ENCODE measurements at regions not wholly inside any gene's neighbourhood (a gene's known extent, or its start where the extent isn't known, plus 50 kb on each side); places are given as distances from the start of the nearest gene placed in this dataset.

DNA sequence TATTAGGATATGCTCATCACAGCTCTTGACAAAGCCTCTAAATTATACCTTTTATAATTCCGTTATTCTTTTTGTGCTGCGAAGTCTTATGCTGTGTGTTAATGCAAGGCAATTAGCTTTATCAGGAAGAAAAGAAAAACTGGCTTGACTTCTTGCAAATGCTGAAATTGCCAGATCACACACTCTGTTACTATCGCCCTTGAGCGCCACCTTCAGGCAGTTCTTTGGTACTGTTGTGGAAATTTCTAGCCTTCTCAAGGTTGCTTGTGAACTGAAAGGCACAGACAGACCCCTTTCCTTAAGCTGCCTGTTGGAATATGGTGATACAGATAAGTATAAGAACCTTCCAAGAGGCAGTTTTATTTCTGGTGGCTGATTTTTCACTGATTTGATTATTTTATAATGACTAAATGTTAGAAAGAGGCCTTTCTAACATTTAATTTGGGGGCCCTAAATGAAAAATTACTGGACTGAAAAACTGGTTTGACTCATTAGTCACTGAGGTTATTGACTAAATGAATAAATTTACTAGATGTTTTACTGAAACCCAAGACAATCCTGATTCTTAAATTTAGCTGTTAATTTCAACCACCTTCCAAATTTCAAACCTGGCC, 126.2 kb upstream of the RASGRP1 start:
- TF ChIP-seq ARNTL (CRISPR knock-in tag; IDR thresholded peaks at IDR 0.05; ENCODE audit: borderline replicate concordance, low read depth) (no peak), SNAI2 (CRISPR knock-in tag; IDR thresholded peaks at IDR 0.05) (no peak), ZNF8 (CRISPR knock-in tag; IDR thresholded peaks at IDR 0.05) (no peak), TOX (CRISPR knock-in tag; IDR thresholded peaks at IDR 0.05; ENCODE audit: borderline replicate concordance) (no peak)
- TF ChIP-seq, protein P1, sequence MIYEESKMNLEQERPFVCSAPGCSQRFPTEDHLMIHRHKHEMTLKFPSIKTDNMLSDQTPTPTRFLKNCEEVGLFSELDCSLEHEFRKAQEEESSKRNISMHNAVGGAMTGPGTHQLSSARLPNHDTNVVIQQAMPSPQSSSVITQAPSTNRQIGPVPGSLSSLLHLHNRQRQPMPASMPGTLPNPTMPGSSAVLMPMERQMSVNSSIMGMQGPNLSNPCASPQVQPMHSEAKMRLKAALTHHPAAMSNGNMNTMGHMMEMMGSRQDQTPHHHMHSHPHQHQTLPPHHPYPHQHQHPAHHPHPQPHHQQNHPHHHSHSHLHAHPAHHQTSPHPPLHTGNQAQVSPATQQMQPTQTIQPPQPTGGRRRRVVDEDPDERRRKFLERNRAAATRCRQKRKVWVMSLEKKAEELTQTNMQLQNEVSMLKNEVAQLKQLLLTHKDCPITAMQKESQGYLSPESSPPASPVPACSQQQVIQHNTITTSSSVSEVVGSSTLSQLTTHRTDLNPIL (CRISPR knock-in tag; IDR thresholded peaks at IDR 0.05; ENCODE audit: low read depth): no peak
- TF ChIP-seq, protein P2, sequence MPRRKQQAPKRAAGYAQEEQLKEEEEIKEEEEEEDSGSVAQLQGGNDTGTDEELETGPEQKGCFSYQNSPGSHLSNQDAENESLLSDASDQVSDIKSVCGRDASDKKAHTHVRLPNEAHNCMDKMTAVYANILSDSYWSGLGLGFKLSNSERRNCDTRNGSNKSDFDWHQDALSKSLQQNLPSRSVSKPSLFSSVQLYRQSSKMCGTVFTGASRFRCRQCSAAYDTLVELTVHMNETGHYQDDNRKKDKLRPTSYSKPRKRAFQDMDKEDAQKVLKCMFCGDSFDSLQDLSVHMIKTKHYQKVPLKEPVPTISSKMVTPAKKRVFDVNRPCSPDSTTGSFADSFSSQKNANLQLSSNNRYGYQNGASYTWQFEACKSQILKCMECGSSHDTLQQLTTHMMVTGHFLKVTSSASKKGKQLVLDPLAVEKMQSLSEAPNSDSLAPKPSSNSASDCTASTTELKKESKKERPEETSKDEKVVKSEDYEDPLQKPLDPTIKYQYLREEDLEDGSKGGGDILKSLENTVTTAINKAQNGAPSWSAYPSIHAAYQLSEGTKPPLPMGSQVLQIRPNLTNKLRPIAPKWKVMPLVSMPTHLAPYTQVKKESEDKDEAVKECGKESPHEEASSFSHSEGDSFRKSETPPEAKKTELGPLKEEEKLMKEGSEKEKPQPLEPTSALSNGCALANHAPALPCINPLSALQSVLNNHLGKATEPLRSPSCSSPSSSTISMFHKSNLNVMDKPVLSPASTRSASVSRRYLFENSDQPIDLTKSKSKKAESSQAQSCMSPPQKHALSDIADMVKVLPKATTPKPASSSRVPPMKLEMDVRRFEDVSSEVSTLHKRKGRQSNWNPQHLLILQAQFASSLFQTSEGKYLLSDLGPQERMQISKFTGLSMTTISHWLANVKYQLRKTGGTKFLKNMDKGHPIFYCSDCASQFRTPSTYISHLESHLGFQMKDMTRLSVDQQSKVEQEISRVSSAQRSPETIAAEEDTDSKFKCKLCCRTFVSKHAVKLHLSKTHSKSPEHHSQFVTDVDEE (CRISPR knock-in tag; IDR thresholded peaks at IDR 0.05): no peak
